Activated CD4-positive, CD25-positive, alpha-beta regulatory T cell (primary cell): ENCODE measurements at regions not wholly inside any gene's neighbourhood (a gene's known extent, or its start where the extent isn't known, plus 50 kb on each side); places are given as distances from the start of the nearest gene placed in this dataset.

ENCODE experiments used
- DNase-seq, 4 experiments: peaks; one replicate each; lab custom pipeline; 2025; lab: John Stamatoyannopoulos, UW

- no peak for DNase-seq
These were observed 107.1 kb upstream of the BACH2 start for GRCh38 chr6:90403489-90404381.

- no peak for DNase-seq
These were observed 106.2 kb upstream of the BACH2 start for GRCh38 chr6:90402831-90403192.

- peak in 1 of 4 experiments; percentile 5 for DNase-seq
These were observed 105.5 kb upstream of the BACH2 start for GRCh38 chr6:90401933-90402830.

- no peak for DNase-seq
These were observed 103.3 kb upstream of the BACH2 start for GRCh38 chr6:90399970-90400369.

GRCh38 chr6:90397929-90398674 is 101.5 kb upstream of the BACH2 start:
- peak; percentile 42 to 52 (median 50) for DNase-seq

- no peak for DNase-seq
These were observed 100.4 kb upstream of the BACH2 start for GRCh38 chr6:90397047-90397446.

GRCh38 chr6:90393232-90393884 is 96.7 kb upstream of the BACH2 start:
- peak; percentile 19 to 48 (median 44) for DNase-seq

GRCh38 chr6:90390379-90390778 is 93.7 kb upstream of the BACH2 start:
- DNase-seq = no peak

- DNase-seq = no peak
These were observed 91.8 kb upstream of the BACH2 start for GRCh38 chr6:90388395-90388794.

- DNase-seq = no peak
These were observed 91.2 kb upstream of the BACH2 start for GRCh38 chr6:90387826-90388225.

GRCh38 chr6:90387383-90387775 is 90.7 kb upstream of the BACH2 start:
- no peak for DNase-seq

- no peak for DNase-seq
These were observed 90.0 kb upstream of the BACH2 start for GRCh38 chr6:90386399-90387382.

GRCh38 chr6:90385759-90386313 is 89.2 kb upstream of the BACH2 start:
- DNase-seq = no peak

- DNase-seq = no peak
These were observed 88.1 kb upstream of the BACH2 start for GRCh38 chr6:90384720-90385119.

- DNase-seq = no peak
These were observed 86.7 kb upstream of the BACH2 start for GRCh38 chr6:90383196-90383822.

GRCh38 chr6:90382760-90383159 is 86.1 kb upstream of the BACH2 start:
- no peak for DNase-seq

- no peak for DNase-seq
These were observed 79.2 kb upstream of the BACH2 start for GRCh38 chr6:90375681-90376439.

- DNase-seq = no peak
These were observed 77.6 kb upstream of the BACH2 start for GRCh38 chr6:90374201-90374600.

- no peak for DNase-seq
These were observed 76.2 kb upstream of the BACH2 start for GRCh38 chr6:90372885-90373284.
